SK-N-SH treated with all-trans-retinoic acid at 6 μM for 48 hours (cell line): ENCODE measurements at regions not wholly inside any gene's neighbourhood (a gene's known extent, or its start where the extent isn't known, plus 50 kb on each side); places are given as distances from the start of the nearest gene placed in this dataset.

Source experiments
- BACH2 ChIP-seq: fragments of 250-450 bp; sonication (Bioruptor Pico); IDR thresholded peaks from 2 replicates; pipeline ENCODE4 v1.9.0; 2021; ENCODE audit warnings: mild to moderate bottlenecking, borderline replicate concordance
- CREB5 ChIP-seq: fragments of 250-450 bp; sonication (Bioruptor Pico); IDR thresholded peaks from 2 replicates; pipeline ENCODE4 v1.5.1; 2020; ENCODE audit warnings: low read depth, mild to moderate bottlenecking, moderate library complexity
- ZC3H10 ChIP-seq: fragments of 250-450 bp; sonication (Bioruptor Pico); IDR thresholded peaks from 2 replicates; pipeline ENCODE4 v1.5.1; 2021; ENCODE audit warnings: mild to moderate bottlenecking, moderate library complexity
- TF ChIP-seq, protein P1 (sequence below): fragments of 250-450 bp; sonication (Bioruptor Pico); IDR thresholded peaks from 2 replicates; pipeline ENCODE4 v1.8.0; 2020; ENCODE audit warnings: mild to moderate bottlenecking, moderate library complexity, borderline replicate concordance

- TF ChIP-seq BACH2 (CRISPR knock-in tag) (no peak), ZC3H10 (CRISPR knock-in tag) (no peak), CREB5 (no peak)
- TF ChIP-seq, protein P1, sequence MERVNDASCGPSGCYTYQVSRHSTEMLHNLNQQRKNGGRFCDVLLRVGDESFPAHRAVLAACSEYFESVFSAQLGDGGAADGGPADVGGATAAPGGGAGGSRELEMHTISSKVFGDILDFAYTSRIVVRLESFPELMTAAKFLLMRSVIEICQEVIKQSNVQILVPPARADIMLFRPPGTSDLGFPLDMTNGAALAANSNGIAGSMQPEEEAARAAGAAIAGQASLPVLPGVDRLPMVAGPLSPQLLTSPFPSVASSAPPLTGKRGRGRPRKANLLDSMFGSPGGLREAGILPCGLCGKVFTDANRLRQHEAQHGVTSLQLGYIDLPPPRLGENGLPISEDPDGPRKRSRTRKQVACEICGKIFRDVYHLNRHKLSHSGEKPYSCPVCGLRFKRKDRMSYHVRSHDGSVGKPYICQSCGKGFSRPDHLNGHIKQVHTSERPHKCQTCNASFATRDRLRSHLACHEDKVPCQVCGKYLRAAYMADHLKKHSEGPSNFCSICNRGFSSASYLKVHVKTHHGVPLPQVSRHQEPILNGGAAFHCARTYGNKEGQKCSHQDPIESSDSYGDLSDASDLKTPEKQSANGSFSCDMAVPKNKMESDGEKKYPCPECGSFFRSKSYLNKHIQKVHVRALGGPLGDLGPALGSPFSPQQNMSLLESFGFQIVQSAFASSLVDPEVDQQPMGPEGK: no peak
These were observed 69.0 kb upstream of the SRD5A3 start for GRCh38 chr4:55277011-55277410.
